Left lung (tissue), 4 donors: ENCODE measurements at regions not wholly inside any gene's neighbourhood (a gene's known extent, or its start where the extent isn't known, plus 50 kb on each side); places are given as distances from the start of the nearest gene placed in this dataset.

Experiments
- ATAC-seq: fragments of 200-7000 bp; cut with Tn5 transposase; one replicate; pipeline ENCODE4 v1.9.1; 2020; ENCODE audit warnings: moderate library complexity
- DNase-seq, 4 donors: peaks; one replicate each; pipeline ENCODE4 v3.0.0-alpha.2; 2013 to 2020
- H3K27ac ChIP-seq, 2 donors: fragments of 200-600 bp; sonication (generic) in 1 of 2; one replicate each; pipeline versions ENCODE4 v1.5.0 to v1.8.0; 2020 to 2021
- H3K27me3 ChIP-seq, 2 donors: fragments of 200-600 bp; sonication (generic) in 1 of 2; one replicate each; pipeline versions ENCODE4 v1.5.0 to v1.8.0; 2020 to 2021
- H3K36me3 ChIP-seq, 2 donors: fragments of 200-600 bp; sonication (generic) in 1 of 2; one replicate each; pipeline versions ENCODE4 v1.5.0 to v1.8.0; 2020 to 2021
- H3K4me1 ChIP-seq, 2 donors: fragments of 200-600 bp; one replicate each; pipeline ENCODE4 v1.8.0; 2021
- H3K4me3 ChIP-seq, 2 donors: fragments of 200-600 bp; sonication (generic) in 1 of 2; one replicate each; pipeline versions ENCODE4 v1.5.0 to v1.8.0; 2020 to 2021; ENCODE audit warnings: mild to moderate bottlenecking in 1 of 2
- H3K9me3 ChIP-seq, 2 donors: fragments of 200-600 bp; sonication (generic) in 1 of 2; one replicate each; pipeline versions ENCODE4 v1.5.0 to v1.8.0; 2020 to 2021
- CTCF ChIP-seq, 2 donors: fragments of 200-600 bp; sonication (generic) in 1 of 2; IDR thresholded peaks; one replicate each; pipeline versions ENCODE4 v1.5.0 to v1.8.0; 2021; ENCODE audit warnings: antibody characterized with exemption in 2 of 2
- intact Hi-C, 2 donors: fragments of 100-400 bp; cut with DNase I; formaldehyde crosslinking; loops; one replicate each; pipeline versions ENCODE4 v1.11.2 to v1.14.2; 2022
- donor health status: DM: no; HTN: yes; CAD: no.
- donor health status: DM: no; HTN: no; CAD: no.

GRCh38 chr11:8826139-8826786 is 84.7 kb upstream of the AKIP1 start:
- intact Hi-C loops: no loop called here
- no peak for TF ChIP-seq CTCF (IDR thresholded peaks at IDR 0.05)
- DNase-seq: no peak
- no peak overlapping the region for H3K4me3 ChIP-seq
- H3K27ac ChIP-seq: peak overlapping the region in 1 of 2 donors; percentile 18
- peaks cover 0 to 27% of the 10 kb centered on the region in 2 donors for H3K4me1 ChIP-seq
- no peaks in the 10 kb centered on the region for H3K27me3 ChIP-seq
- no peaks in the 10 kb centered on the region for H3K36me3 ChIP-seq
- no peaks in the 10 kb centered on the region for H3K9me3 ChIP-seq
- no peak for ATAC-seq

- no peaks in the 10 kb centered on the region for H3K27me3 ChIP-seq
- peaks cover 0 to 31% of the 10 kb centered on the region in 2 donors for H3K4me1 ChIP-seq
- intact Hi-C loops: no loop called here
- H3K4me3 ChIP-seq: no peak overlapping the region
- TF ChIP-seq CTCF (IDR thresholded peaks at IDR 0.05): no peak
- no peak overlapping the region for H3K27ac ChIP-seq
- no peaks in the 10 kb centered on the region for H3K9me3 ChIP-seq
- H3K36me3 ChIP-seq: no peaks in the 10 kb centered on the region
- ATAC-seq (peak; percentile 29), DNase-seq (no peak)
These were observed 84.0 kb upstream of the AKIP1 start for GRCh38 chr11:8826901-8827560.

- no peak for TF ChIP-seq CTCF (IDR thresholded peaks at IDR 0.05)
- Histone ChIP-seq H3K27me3 (no peaks in the 10 kb centered on the region), H3K9me3 (no peaks in the 10 kb centered on the region), H3K4me1 (peaks cover 6 to 41% of the 10 kb centered on the region in 2 donors), H3K4me3 (no peak overlapping the region), H3K27ac (no peak overlapping the region), H3K36me3 (no peaks in the 10 kb centered on the region)
- DNase-seq (no peak), ATAC-seq (no peak)
- intact Hi-C loops: no loop called here
These were observed 82.9 kb upstream of the AKIP1 start for GRCh38 chr11:8828046-8828445.

DNA sequence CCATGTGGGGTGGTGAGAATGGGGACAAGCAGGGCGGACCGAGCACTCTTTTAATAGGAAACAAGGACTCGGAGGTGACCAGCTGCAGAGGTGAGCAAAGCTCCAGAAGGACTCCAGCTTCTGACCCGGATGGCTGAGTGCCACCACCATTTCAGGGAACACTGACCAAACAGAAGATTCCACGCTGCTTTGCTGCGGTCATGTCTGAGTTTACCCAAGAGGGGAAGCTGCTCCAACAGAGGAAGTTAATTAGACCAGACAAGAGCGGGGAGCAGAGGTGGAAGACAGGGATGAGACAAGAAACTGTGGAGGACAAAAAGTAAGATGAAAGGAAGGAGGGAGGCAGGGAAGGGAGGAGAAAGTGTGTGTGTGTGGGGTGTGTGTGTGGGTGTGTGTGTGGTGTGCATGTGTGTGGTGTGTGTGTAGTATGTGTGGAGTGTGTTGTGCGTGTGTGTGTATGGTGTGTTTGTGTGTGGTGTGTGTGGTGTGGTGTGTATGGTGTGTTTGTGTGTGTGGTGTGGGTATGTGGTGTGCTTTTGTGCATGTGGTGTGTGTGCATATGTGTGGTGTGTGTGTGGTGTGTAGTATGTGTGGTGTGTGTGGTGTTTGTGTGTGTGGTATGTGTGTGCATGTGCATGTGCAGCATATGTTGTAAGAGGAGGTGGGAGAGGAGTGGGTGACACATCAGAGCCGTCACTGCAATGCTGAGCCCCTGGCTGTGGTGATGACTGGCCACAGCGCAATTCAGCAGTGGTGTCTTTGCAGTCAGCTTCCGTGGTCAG is 82.2 kb upstream of the AKIP1 start:
- Histone ChIP-seq H3K4me1 (peaks cover 12 to 48% of the 10 kb centered on the region in 2 donors), H3K27ac (no peak overlapping the region), H3K27me3 (no peaks in the 10 kb centered on the region), H3K9me3 (no peaks in the 10 kb centered on the region), H3K36me3 (no peaks in the 10 kb centered on the region), H3K4me3 (no peak overlapping the region)
- ATAC-seq (no peak), DNase-seq (no peak)
- no peak for TF ChIP-seq CTCF (IDR thresholded peaks at IDR 0.05)
- intact Hi-C loops: no loop called here

DNA sequence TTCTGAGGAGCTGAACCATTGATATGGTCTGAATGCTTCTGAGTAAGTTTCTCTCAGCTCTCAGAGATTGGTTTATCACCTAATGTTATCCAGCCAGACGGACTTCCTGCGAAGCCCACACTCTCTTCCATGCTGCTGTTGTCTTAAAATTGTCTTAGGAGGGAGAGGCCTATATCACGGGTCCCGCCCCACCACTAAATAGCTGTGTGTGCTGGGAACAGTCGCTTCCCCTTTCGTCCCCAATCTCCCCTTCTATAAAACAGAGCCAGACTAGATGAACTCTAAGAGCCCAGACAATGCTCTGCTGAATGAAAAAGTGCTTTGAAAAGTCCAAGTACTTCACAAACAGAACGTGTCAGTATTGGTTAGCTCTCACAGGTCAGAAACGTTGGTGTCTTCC is 81.4 kb upstream of the AKIP1 start:
- TF ChIP-seq CTCF (IDR thresholded peaks at IDR 0.05): no peak
- Histone ChIP-seq H3K4me3 (no peak overlapping the region), H3K27ac (no peak overlapping the region), H3K4me1 (peaks cover 15 to 56% of the 10 kb centered on the region in 2 donors), H3K9me3 (no peaks in the 10 kb centered on the region), H3K36me3 (no peaks in the 10 kb centered on the region), H3K27me3 (no peaks in the 10 kb centered on the region)
- intact Hi-C loops: no loop called here
- no peak for DNase-seq
- no peak for ATAC-seq
